Astrocyte (in vitro differentiated cells and primary cell): ENCODE measurements at regions not wholly inside any gene's neighbourhood (a gene's known extent, or its start where the extent isn't known, plus 50 kb on each side); places are given as distances from the start of the nearest gene placed in this dataset.

Experiments used
- DNase-seq: peaks from one replicate; pipeline ENCODE4 v3.0.0-alpha.2; 2010; ENCODE audit warnings: low read depth
- FAIRE-seq: peaks from 2 replicates; lab custom pipeline; 2011; peaks lifted over from hg19 to GRCh38; lab: Jason Lieb, UNC
- H2AFZ ChIP-seq: 2 replicates; pipeline ENCODE4 v1.6.0; 2012; ENCODE audit warnings: low read depth, low read length, inconsistent platforms
- H3K27ac ChIP-seq: 2 replicates; pipeline ENCODE4 v1.5.1; 2011; ENCODE audit warnings: low read depth, low read length, inconsistent platforms
- H3K27me3 ChIP-seq: 2 replicates; pipeline ENCODE4 v1.6.0; 2011; ENCODE audit warnings: low read length, inconsistent platforms; ENCODE audit not compliant: insufficient read depth
- H3K36me3 ChIP-seq: 2 replicates; pipeline ENCODE4 v1.5.1; 2011; ENCODE audit warnings: low read length, inconsistent platforms; ENCODE audit not compliant: insufficient read depth
- H3K4me1 ChIP-seq: 2 replicates; pipeline ENCODE4 v1.5.1; 2011; ENCODE audit warnings: low read length, inconsistent platforms; ENCODE audit not compliant: insufficient read depth
- H3K4me2 ChIP-seq: 2 replicates; pipeline ENCODE4 v1.6.0; 2012; ENCODE audit warnings: low read length, inconsistent platforms
- H3K4me3 ChIP-seq: 2 replicates; pipeline ENCODE4 v1.5.1; 2011; ENCODE audit warnings: low read depth, mild to moderate bottlenecking, low read length, inconsistent platforms; ENCODE audit not compliant: insufficient read depth
- H3K79me2 ChIP-seq: 2 replicates; pipeline ENCODE4 v1.6.0; 2012; ENCODE audit warnings: mild to moderate bottlenecking, low read length, inconsistent platforms; ENCODE audit not compliant: insufficient read depth
- H3K9ac ChIP-seq: 2 replicates; pipeline ENCODE4 v1.6.0; 2012; ENCODE audit warnings: mild to moderate bottlenecking, low read length, inconsistent platforms
- H3K9me3 ChIP-seq: 2 replicates; pipeline ENCODE4 v1.5.1; 2012; ENCODE audit warnings: low read depth, mild to moderate bottlenecking, low read length, inconsistent platforms; ENCODE audit not compliant: insufficient read depth
- H4K20me1 ChIP-seq: 2 replicates; pipeline ENCODE4 v1.6.0; 2012; ENCODE audit warnings: low read length, inconsistent platforms; ENCODE audit not compliant: insufficient read depth
- H3K27ac Mint-ChIP-seq: one replicate; pipeline ENCODE4 v1.8.0; 2021; ENCODE audit warnings: mild to moderate bottlenecking, mixed read lengths; ENCODE audit not compliant: unreplicated experiment
- H3K27me3 Mint-ChIP-seq: one replicate; pipeline ENCODE4 v1.8.0; 2021; ENCODE audit warnings: low read depth, mixed read lengths; ENCODE audit not compliant: unreplicated experiment
- H3K36me3 Mint-ChIP-seq: one replicate; pipeline ENCODE4 v1.8.0; 2021; ENCODE audit warnings: low read depth, mixed read lengths; ENCODE audit not compliant: unreplicated experiment
- H3K4me1 Mint-ChIP-seq: one replicate; pipeline ENCODE4 v1.8.0; 2021; ENCODE audit warnings: low read depth, mixed read lengths; ENCODE audit not compliant: unreplicated experiment
- H3K4me3 Mint-ChIP-seq: one replicate; pipeline ENCODE4 v1.8.0; 2021; ENCODE audit warnings: mild to moderate bottlenecking, moderate library complexity, mixed read lengths; ENCODE audit not compliant: unreplicated experiment
- H3K9me3 Mint-ChIP-seq: one replicate; pipeline ENCODE4 v1.8.0; 2021; ENCODE audit warnings: mild to moderate bottlenecking, mixed read lengths; ENCODE audit not compliant: unreplicated experiment
- EZH2 ChIP-seq: IDR thresholded peaks from 2 replicates; pipeline ENCODE4 v1.6.1; 2012; ENCODE audit warnings: mild to moderate bottlenecking, low read length, inconsistent platforms; ENCODE audit not compliant: insufficient read depth
- TF ChIP-seq, protein P1 (sequence below): IDR thresholded peaks from 2 replicates; pipeline ENCODE4 v1.5.1; 2011; ENCODE audit warnings: low read depth, mild to moderate bottlenecking, inconsistent platforms, low read length, moderate library complexity; ENCODE audit not compliant: insufficient read depth

DNA sequence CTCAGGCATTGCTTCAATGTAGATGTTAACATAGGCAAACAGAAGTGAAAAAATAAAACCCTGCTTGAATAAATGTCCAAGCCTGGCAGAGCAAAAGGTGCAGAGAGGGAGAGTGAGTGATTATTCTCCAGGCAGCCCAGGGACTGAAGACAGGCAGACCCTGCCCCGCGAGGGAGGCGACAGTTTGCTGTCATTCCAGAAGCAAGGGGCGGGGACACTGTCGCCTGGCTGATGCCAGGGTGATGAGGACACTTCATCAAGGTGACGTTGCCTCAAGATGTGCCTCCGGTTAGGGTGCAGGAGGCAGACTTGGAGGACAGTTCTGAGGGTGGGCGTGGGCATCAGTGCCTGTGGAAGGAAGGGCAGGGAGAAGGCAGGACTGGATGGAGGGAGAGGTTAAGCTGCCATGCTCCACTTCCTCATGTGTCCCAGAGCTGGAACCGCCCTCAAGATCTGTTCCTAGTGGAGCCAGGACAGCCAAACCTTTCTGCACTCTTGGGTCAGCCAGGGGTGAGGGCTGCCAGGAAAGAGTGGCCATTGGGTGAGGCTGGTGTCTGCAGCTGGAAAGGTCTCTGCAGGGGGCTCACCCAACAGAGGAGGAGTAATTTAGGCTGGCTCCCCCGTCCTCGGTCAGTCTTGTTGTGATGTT is 560.5 kb upstream of the MKI67 start:
- H3K9me3 ChIP-seq = no peaks in the 10 kb centered on the region
- H3K4me3 ChIP-seq = no peak overlapping the region
- H2AFZ ChIP-seq = no peak overlapping the region
- no peaks in the 10 kb centered on the region for H3K36me3 ChIP-seq
- Mint-ChIP-seq H3K9me3 (no peaks in the 10 kb centered on the region), H3K27ac (no peak overlapping the region), H3K36me3 (no peaks in the 10 kb centered on the region), H3K4me3 (no peak overlapping the region), H3K4me1 (peaks cover 4% of the 10 kb centered on the region), H3K27me3 (peaks cover 28% of the 10 kb centered on the region)
- no peak overlapping the region for H3K9ac ChIP-seq
- H3K4me2 ChIP-seq = no peak overlapping the region
- H3K4me1 ChIP-seq = no peaks in the 10 kb centered on the region
- no peaks in the 10 kb centered on the region for H4K20me1 ChIP-seq
- H3K27me3 ChIP-seq = no peaks in the 10 kb centered on the region
- DNase-seq (no peak), FAIRE-seq (no peak)
- no peak overlapping the region for H3K27ac ChIP-seq
- no peaks in the 10 kb centered on the region for H3K79me2 ChIP-seq
- no peak for TF ChIP-seq EZH2
- TF ChIP-seq, protein P1, sequence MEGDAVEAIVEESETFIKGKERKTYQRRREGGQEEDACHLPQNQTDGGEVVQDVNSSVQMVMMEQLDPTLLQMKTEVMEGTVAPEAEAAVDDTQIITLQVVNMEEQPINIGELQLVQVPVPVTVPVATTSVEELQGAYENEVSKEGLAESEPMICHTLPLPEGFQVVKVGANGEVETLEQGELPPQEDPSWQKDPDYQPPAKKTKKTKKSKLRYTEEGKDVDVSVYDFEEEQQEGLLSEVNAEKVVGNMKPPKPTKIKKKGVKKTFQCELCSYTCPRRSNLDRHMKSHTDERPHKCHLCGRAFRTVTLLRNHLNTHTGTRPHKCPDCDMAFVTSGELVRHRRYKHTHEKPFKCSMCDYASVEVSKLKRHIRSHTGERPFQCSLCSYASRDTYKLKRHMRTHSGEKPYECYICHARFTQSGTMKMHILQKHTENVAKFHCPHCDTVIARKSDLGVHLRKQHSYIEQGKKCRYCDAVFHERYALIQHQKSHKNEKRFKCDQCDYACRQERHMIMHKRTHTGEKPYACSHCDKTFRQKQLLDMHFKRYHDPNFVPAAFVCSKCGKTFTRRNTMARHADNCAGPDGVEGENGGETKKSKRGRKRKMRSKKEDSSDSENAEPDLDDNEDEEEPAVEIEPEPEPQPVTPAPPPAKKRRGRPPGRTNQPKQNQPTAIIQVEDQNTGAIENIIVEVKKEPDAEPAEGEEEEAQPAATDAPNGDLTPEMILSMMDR = no peak

DNA sequence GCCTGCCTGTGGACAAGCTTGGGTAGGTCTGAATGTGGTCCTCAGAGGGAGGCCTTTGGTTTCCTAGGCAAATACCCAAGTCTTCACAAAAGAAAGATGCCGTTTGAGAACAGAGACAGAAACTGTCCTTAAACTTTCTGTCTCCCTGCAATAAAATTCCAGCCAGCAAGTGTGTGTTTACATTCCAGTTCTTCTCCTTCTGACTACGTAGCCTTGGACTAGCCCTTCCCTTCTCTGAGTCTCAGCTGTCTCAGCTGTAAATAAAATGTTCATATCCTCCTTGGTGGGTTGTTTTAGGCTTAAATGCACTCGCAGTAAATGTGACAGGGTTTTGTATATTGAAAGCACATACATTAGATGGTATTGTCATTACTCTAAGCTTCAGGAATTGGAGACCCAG is 561.2 kb upstream of the MKI67 start:
- peaks cover 4% of the 10 kb centered on the region for H3K4me1 Mint-ChIP-seq

More for the DNA sequence above, 561.2 kb upstream of the MKI67 start:
- FAIRE-seq = no peak
- H3K36me3 Mint-ChIP-seq = no peaks in the 10 kb centered on the region
- H3K79me2 ChIP-seq = no peaks in the 10 kb centered on the region
- H3K4me3 ChIP-seq = no peak overlapping the region
- no peak overlapping the region for H3K9ac ChIP-seq
- H3K27ac Mint-ChIP-seq = no peak overlapping the region
- no peak overlapping the region for H2AFZ ChIP-seq
- no peak for DNase-seq
- no peaks in the 10 kb centered on the region for H3K27me3 ChIP-seq
- H4K20me1 ChIP-seq = no peaks in the 10 kb centered on the region
- no peaks in the 10 kb centered on the region for H3K36me3 ChIP-seq
- TF ChIP-seq, protein P1 = no peak
- H3K27ac ChIP-seq = no peak overlapping the region
- H3K4me2 ChIP-seq = no peak overlapping the region
- no peaks in the 10 kb centered on the region for H3K4me1 ChIP-seq
- H3K27me3 Mint-ChIP-seq = peaks cover 34% of the 10 kb centered on the region
- H3K4me3 Mint-ChIP-seq = peak overlapping the region; percentile 51
- no peaks in the 10 kb centered on the region for H3K9me3 ChIP-seq
- no peaks in the 10 kb centered on the region for H3K9me3 Mint-ChIP-seq
